Upper lobe of left lung (tissue), 6 donors: ENCODE measurements at regions not wholly inside any gene's neighbourhood (a gene's known extent, or its start where the extent isn't known, plus 50 kb on each side); places are given as distances from the start of the nearest gene placed in this dataset.

Source experiments
- ATAC-seq, 2 donors: fragments of 200-7000 bp; cut with Tn5 transposase; one replicate each; pipeline ENCODE4 v1.9.1; 2022; ENCODE audit warnings: mild to moderate bottlenecking in 2 of 2, moderate library complexity in 2 of 2; ENCODE audit not compliant: low FRiP score in 2 of 2
- DNase-seq, 2 donors: peaks; one replicate each; pipeline ENCODE4 v3.0.0-alpha.2; 2019 to 2020
- H3K27ac ChIP-seq, 4 donors: fragments of 200-600 bp; sonication (generic); one replicate each; pipeline ENCODE4 v1.5.1; 2016 to 2019
- H3K27me3 ChIP-seq, 4 donors: fragments of 200-600 bp; sonication (generic); one replicate each; pipeline ENCODE4 v1.5.1; 2017 to 2019
- H3K36me3 ChIP-seq, 4 donors: fragments of 200-600 bp; sonication (generic); one replicate each; pipeline ENCODE4 v1.5.1; 2016 to 2019
- H3K4me1 ChIP-seq, 4 donors: fragments of 200-600 bp; sonication (generic); one replicate each; pipeline ENCODE4 v1.5.1; 2018 to 2019
- H3K4me3 ChIP-seq, 4 donors: fragments of 200-600 bp; sonication (generic); one replicate each; pipeline ENCODE4 v1.5.1; 2017 to 2019; ENCODE audit warnings: mild to moderate bottlenecking in 2 of 4, moderate library complexity in 1 of 4
- H3K9me3 ChIP-seq, 4 donors: fragments of 200-600 bp; sonication (generic); one replicate each; pipeline ENCODE4 v1.5.1; 2018 to 2019
- CTCF ChIP-seq, 6 experiments: fragments of 450-650 bp in 4 of 6; fragments of 200-600 bp in 2 of 6; sonication (generic) in 2 of 6; IDR thresholded peaks; one replicate each; pipeline ENCODE4 v1.5.1; 2016 to 2019; ENCODE audit warnings: antibody characterized with exemption in 6 of 6
- EP300 ChIP-seq, 4 donors: sonication (generic); formaldehyde crosslinking; IDR thresholded peaks; one replicate each; pipeline ENCODE4 v1.5.1; 2017; ENCODE audit warnings: antibody characterized with exemption in 4 of 4, control low read depth in 2 of 4
- POLR2A ChIP-seq, 4 donors: fragments of 450-650 bp; IDR thresholded peaks; one replicate each; pipeline ENCODE4 v1.5.1; 2016 to 2017; ENCODE audit warnings: antibody characterized with exemption in 4 of 4, mild to moderate bottlenecking in 2 of 4
- POLR2AphosphoS5 ChIP-seq, 2 donors: sonication (generic); formaldehyde crosslinking; IDR thresholded peaks; one replicate each; pipeline ENCODE4 v1.5.1; 2017; ENCODE audit warnings: antibody characterized with exemption in 2 of 2
- WGBS, 2 donors: methylation state at CpG; one replicate each; pipeline ENCODE4 v1.1.5; 2017 to 2018; 5-methylcytosine and 5-hydroxymethylcytosine counted together
- donor health status: DM: no; HTN: no; CAD: no; lungs with moderate emphysema.
- donor health status: DM: no; HTN: yes; CAD: no; lungs with severe emphysema.

GRCh38 chr22:26916236-26916635 lies 258.8 kb downstream of the MIAT start:
- Histone ChIP-seq H3K4me3 (no peak overlapping the region), H3K27me3 (no peaks in the 10 kb centered on the region), H3K9me3 (no peaks in the 10 kb centered on the region), H3K27ac (no peak overlapping the region), H3K36me3 (no peaks in the 10 kb centered on the region), H3K4me1 (no peaks in the 10 kb centered on the region)
- DNase-seq (no peak), ATAC-seq (no peak)
- no peak for TF ChIP-seq POLR2AphosphoS5 (IDR thresholded peaks at IDR 0.05)
- 80 to 88% methylated on average over 2 of the region's 2 CpGs for WGBS, 2 donors

- no peak for TF ChIP-seq POLR2A (IDR thresholded peaks at IDR 0.05)
- TF ChIP-seq CTCF (IDR thresholded peaks at IDR 0.05) = no peak
- no peak for TF ChIP-seq EP300 (IDR thresholded peaks at IDR 0.05)
Observed at GRCh38 chr22:26918226-26918625, 260.8 kb downstream of the MIAT start.

GRCh38 chr22:26921726-26922125 lies 264.3 kb downstream of the MIAT start:
- no peaks in the 10 kb centered on the region for H3K4me1 ChIP-seq
- no peak overlapping the region for H3K27ac ChIP-seq
- ATAC-seq (no peak), DNase-seq (no peak)
- H3K36me3 ChIP-seq = no peaks in the 10 kb centered on the region
- WGBS, 2 donors = 61 to 73% methylated on average over 2 of the region's 2 CpGs
- H3K4me3 ChIP-seq = no peak overlapping the region
- H3K27me3 ChIP-seq = no peaks in the 10 kb centered on the region
- no peaks in the 10 kb centered on the region for H3K9me3 ChIP-seq
- TF ChIP-seq POLR2AphosphoS5 (IDR thresholded peaks at IDR 0.05) (no peak), EP300 (IDR thresholded peaks at IDR 0.05) (no peak), CTCF (IDR thresholded peaks at IDR 0.05) (no peak), POLR2A (IDR thresholded peaks at IDR 0.05) (no peak)

More at GRCh38 chr22:26918226-26918625, 260.8 kb downstream of the MIAT start:
- Histone ChIP-seq H3K4me1 (no peaks in the 10 kb centered on the region), H3K36me3 (no peaks in the 10 kb centered on the region), H3K27me3 (no peaks in the 10 kb centered on the region), H3K27ac (no peak overlapping the region), H3K9me3 (no peaks in the 10 kb centered on the region), H3K4me3 (no peak overlapping the region)
- ATAC-seq (no peak), DNase-seq (no peak)
- 70 to 73% methylated on average over 3 of the region's 3 CpGs for WGBS, 2 donors

GRCh38 chr22:26922806-26923205 lies 265.4 kb downstream of the MIAT start:
- DNase-seq = no peak
- H3K4me1 ChIP-seq = no peaks in the 10 kb centered on the region
- H3K9me3 ChIP-seq = no peaks in the 10 kb centered on the region
- no peak overlapping the region for H3K27ac ChIP-seq
- no peak overlapping the region for H3K4me3 ChIP-seq
- WGBS, 2 donors = 23 to 39% methylated on average over 5 of the region's 5 CpGs
- ATAC-seq = no peak
- no peaks in the 10 kb centered on the region for H3K27me3 ChIP-seq
- no peaks in the 10 kb centered on the region for H3K36me3 ChIP-seq
- no peak for TF ChIP-seq POLR2AphosphoS5 (IDR thresholded peaks at IDR 0.05)
- TF ChIP-seq CTCF (IDR thresholded peaks at IDR 0.05) = no peak
- TF ChIP-seq POLR2A (IDR thresholded peaks at IDR 0.05) = no peak
- no peak for TF ChIP-seq EP300 (IDR thresholded peaks at IDR 0.05)

GRCh38 chr22:26923531-26923930 lies 266.1 kb downstream of the MIAT start:
- no peak overlapping the region for H3K4me3 ChIP-seq
- WGBS, 2 donors = 30 to 42% methylated on average over 1 of the region's 1 CpG
- TF ChIP-seq EP300 (IDR thresholded peaks at IDR 0.05) = no peak
- TF ChIP-seq POLR2AphosphoS5 (IDR thresholded peaks at IDR 0.05) = no peak
- TF ChIP-seq CTCF (IDR thresholded peaks at IDR 0.05) = no peak
- TF ChIP-seq POLR2A (IDR thresholded peaks at IDR 0.05) = no peak

More at GRCh38 chr22:26923531-26923930, 266.1 kb downstream of the MIAT start:
- no peaks in the 10 kb centered on the region for H3K9me3 ChIP-seq
- DNase-seq (no peak), ATAC-seq (no peak)
- no peaks in the 10 kb centered on the region for H3K4me1 ChIP-seq
- H3K27ac ChIP-seq = no peak overlapping the region
- H3K27me3 ChIP-seq = no peaks in the 10 kb centered on the region
- no peaks in the 10 kb centered on the region for H3K36me3 ChIP-seq
